Stimulated activated effector memory CD8-positive, alpha-beta T cell treated with anti-CD3 and anti-CD28 coated beads, Interleukin-12 subunit alpha, Interleukin-12 subunit beta, amount 100 ng/mL, for 72 hours (primary cell): ENCODE measurements at regions not wholly inside any gene's neighbourhood (a gene's known extent, or its start where the extent isn't known, plus 50 kb on each side); places are given as distances from the start of the nearest gene placed in this dataset.

Experiments
- ATAC-seq: fragments of 150-1000 bp; cut with Tn5 transposase; 2 replicates; pipeline ENCODE4 v1.10.0; 2021
- DNase-seq, 2 donors: peaks; one replicate each; pipeline ENCODE4 v3.0.0; 2021 to 2022; ENCODE audit warnings: low spot score in 2 of 2
- H3K27ac Mint-ChIP-seq: one replicate; pipeline ENCODE4 v1.8.0; 2022; ENCODE audit warnings: mild to moderate bottlenecking, mixed read lengths
- H3K36me3 Mint-ChIP-seq: one replicate; pipeline ENCODE4 v1.8.0; 2022; ENCODE audit warnings: mild to moderate bottlenecking, mixed read lengths
- H3K4me1 Mint-ChIP-seq: one replicate; pipeline ENCODE4 v1.8.0; 2022; ENCODE audit warnings: mixed read lengths
- H3K4me3 Mint-ChIP-seq: one replicate; pipeline ENCODE4 v1.8.0; 2022; ENCODE audit warnings: mild to moderate bottlenecking, mixed read lengths
- H3K9me3 Mint-ChIP-seq: one replicate; pipeline ENCODE4 v1.8.0; 2022; ENCODE audit warnings: mixed read lengths

- H3K36me3 Mint-ChIP-seq = no peaks in the 10 kb centered on the region
- no peak overlapping the region for H3K4me3 Mint-ChIP-seq
- ATAC-seq = no peak
- H3K9me3 Mint-ChIP-seq = no peaks in the 10 kb centered on the region
- no peaks in the 10 kb centered on the region for H3K4me1 Mint-ChIP-seq
- no peak overlapping the region for H3K27ac Mint-ChIP-seq
- no peak for DNase-seq
These were observed 134.7 kb upstream of the GALNT17 start for GRCh38 chr7:70997261-70997660.

GRCh38 chr7:71005109-71005508 lies 126.8 kb upstream of the GALNT17 start:
- ATAC-seq (no peak), DNase-seq (no peak)

GRCh38 chr7:71009636-71010035 lies 122.3 kb upstream of the GALNT17 start:
- ATAC-seq (no peak), DNase-seq (no peak)
- Mint-ChIP-seq H3K9me3 (peaks cover 15% of the 10 kb centered on the region), H3K36me3 (no peaks in the 10 kb centered on the region), H3K27ac (no peak overlapping the region), H3K4me1 (no peaks in the 10 kb centered on the region), H3K4me3 (no peak overlapping the region)

More at GRCh38 chr7:71005109-71005508, 126.8 kb upstream of the GALNT17 start:
- Mint-ChIP-seq H3K36me3 (no peaks in the 10 kb centered on the region), H3K27ac (no peak overlapping the region), H3K9me3 (peaks cover 10% of the 10 kb centered on the region), H3K4me1 (no peaks in the 10 kb centered on the region), H3K4me3 (no peak overlapping the region)

GRCh38 chr7:71015252-71015900 lies 116.6 kb upstream of the GALNT17 start:
- H3K36me3 Mint-ChIP-seq = no peaks in the 10 kb centered on the region
- no peak overlapping the region for H3K4me3 Mint-ChIP-seq
- DNase-seq = no peak

GRCh38 chr7:71016401-71016800 lies 115.5 kb upstream of the GALNT17 start:
- no peak for ATAC-seq
- no peak overlapping the region for H3K4me3 Mint-ChIP-seq
- H3K36me3 Mint-ChIP-seq = no peaks in the 10 kb centered on the region
- DNase-seq = no peak
- no peaks in the 10 kb centered on the region for H3K4me1 Mint-ChIP-seq
- H3K27ac Mint-ChIP-seq = no peak overlapping the region
- peaks cover 21% of the 10 kb centered on the region for H3K9me3 Mint-ChIP-seq

More at GRCh38 chr7:71015252-71015900, 116.6 kb upstream of the GALNT17 start:
- no peak for ATAC-seq
- H3K27ac Mint-ChIP-seq = no peak overlapping the region
- no peaks in the 10 kb centered on the region for H3K4me1 Mint-ChIP-seq
- peaks cover 22% of the 10 kb centered on the region for H3K9me3 Mint-ChIP-seq

GRCh38 chr7:71017602-71018001 lies 114.3 kb upstream of the GALNT17 start:
- DNase-seq (no peak), ATAC-seq (no peak)
- no peak overlapping the region for H3K27ac Mint-ChIP-seq
- no peaks in the 10 kb centered on the region for H3K4me1 Mint-ChIP-seq
- peaks cover 21% of the 10 kb centered on the region for H3K9me3 Mint-ChIP-seq
- H3K4me3 Mint-ChIP-seq = no peak overlapping the region
- H3K36me3 Mint-ChIP-seq = no peaks in the 10 kb centered on the region

- DNase-seq (no peak), ATAC-seq (no peak)
- no peaks in the 10 kb centered on the region for H3K36me3 Mint-ChIP-seq
- H3K4me1 Mint-ChIP-seq = no peaks in the 10 kb centered on the region
- H3K27ac Mint-ChIP-seq = no peak overlapping the region
- peaks cover 14% of the 10 kb centered on the region for H3K9me3 Mint-ChIP-seq
- H3K4me3 Mint-ChIP-seq = no peak overlapping the region
These were observed 112.2 kb upstream of the GALNT17 start for GRCh38 chr7:71019706-71020105.

- no peaks in the 10 kb centered on the region for H3K4me1 Mint-ChIP-seq
- ATAC-seq (no peak), DNase-seq (no peak)
- no peak overlapping the region for H3K27ac Mint-ChIP-seq
- no peak overlapping the region for H3K4me3 Mint-ChIP-seq
- H3K9me3 Mint-ChIP-seq = peaks cover 7% of the 10 kb centered on the region
- no peaks in the 10 kb centered on the region for H3K36me3 Mint-ChIP-seq
These were observed 110.8 kb upstream of the GALNT17 start for GRCh38 chr7:71021131-71021530.

GRCh38 chr7:71026680-71027079 lies 105.3 kb upstream of the GALNT17 start:
- no peak overlapping the region for H3K4me3 Mint-ChIP-seq
- H3K27ac Mint-ChIP-seq = no peak overlapping the region
- H3K36me3 Mint-ChIP-seq = no peaks in the 10 kb centered on the region
- no peaks in the 10 kb centered on the region for H3K4me1 Mint-ChIP-seq
- ATAC-seq (no peak), DNase-seq (no peak)
- H3K9me3 Mint-ChIP-seq = no peaks in the 10 kb centered on the region

- peaks cover 7% of the 10 kb centered on the region for H3K9me3 Mint-ChIP-seq
- no peak overlapping the region for H3K27ac Mint-ChIP-seq
- H3K4me3 Mint-ChIP-seq = no peak overlapping the region
- DNase-seq = no peak
- ATAC-seq = no peak
- no peaks in the 10 kb centered on the region for H3K4me1 Mint-ChIP-seq
- H3K36me3 Mint-ChIP-seq = no peaks in the 10 kb centered on the region
These were observed 97.7 kb upstream of the GALNT17 start for GRCh38 chr7:71034243-71034642.

- Mint-ChIP-seq H3K27ac (no peak overlapping the region), H3K9me3 (peaks cover 2% of the 10 kb centered on the region), H3K4me3 (no peak overlapping the region), H3K36me3 (no peaks in the 10 kb centered on the region), H3K4me1 (no peaks in the 10 kb centered on the region)
- DNase-seq = no peak
- ATAC-seq = no peak
These were observed 89.4 kb upstream of the GALNT17 start for GRCh38 chr7:71042591-71042990.

GRCh38 chr7:71050492-71050891 lies 81.5 kb upstream of the GALNT17 start:
- no peak for ATAC-seq
- no peak for DNase-seq
- Mint-ChIP-seq H3K27ac (no peak overlapping the region), H3K9me3 (peaks cover 15% of the 10 kb centered on the region), H3K4me1 (no peaks in the 10 kb centered on the region), H3K36me3 (no peaks in the 10 kb centered on the region), H3K4me3 (no peak overlapping the region)

GRCh38 chr7:71055504-71055903 lies 76.4 kb upstream of the GALNT17 start:
- H3K4me3 Mint-ChIP-seq = no peak overlapping the region
- no peaks in the 10 kb centered on the region for H3K36me3 Mint-ChIP-seq
- H3K9me3 Mint-ChIP-seq = peaks cover 9% of the 10 kb centered on the region
- H3K4me1 Mint-ChIP-seq = no peaks in the 10 kb centered on the region
- DNase-seq (no peak), ATAC-seq (no peak)
- H3K27ac Mint-ChIP-seq = no peak overlapping the region

- H3K4me1 Mint-ChIP-seq = no peaks in the 10 kb centered on the region
- H3K27ac Mint-ChIP-seq = no peak overlapping the region
- H3K36me3 Mint-ChIP-seq = no peaks in the 10 kb centered on the region
- ATAC-seq (no peak), DNase-seq (no peak)
- no peak overlapping the region for H3K4me3 Mint-ChIP-seq
- peaks cover 25% of the 10 kb centered on the region for H3K9me3 Mint-ChIP-seq
These were observed 54.0 kb upstream of the GALNT17 start for GRCh38 chr7:71077743-71078476.
